IMR-90 (cell line): ENCODE measurements at regions not wholly inside any gene's neighbourhood (a gene's known extent, or its start where the extent isn't known, plus 50 kb on each side); places are given as distances from the start of the nearest gene placed in this dataset.

Source experiments
- ATAC-seq: fragments of 200-7000 bp; cut with Tn5 transposase; 2 replicates; pipeline ENCODE4 v1.9.1; 2020; ENCODE audit warnings: low read depth, mild to moderate bottlenecking, moderate library complexity
- BruUV-seq: library from RNA; stranded (reverse); fragments of 400-500 nt; replicated peaks from 2 replicates; lab custom pipeline; 2021; lab: Mats Ljungman, UMichigan
- CTCF ChIA-PET: fragments of 300-600 bp; formaldehyde crosslinking; extraction: SDS; loops from one replicate; lab custom pipeline; 2021; ENCODE audit warnings: antibody characterized with exemption; lab: Yijun Ruan, JAX
- POLR2A ChIA-PET: fragments of 300-600 bp; sonication (Branson Sonifier 250); formaldehyde crosslinking; loops from one replicate; lab custom pipeline; 2022; ENCODE audit warnings: antibody characterized with exemption; ENCODE audit not compliant: unreplicated experiment; lab: Charles Lee
- DNase-seq: peaks from one replicate; pipeline ENCODE4 v3.0.0; 2013
- H2AFZ ChIP-seq: replicated peaks from 2 replicates; pipeline ENCODE3; 2013; ENCODE audit warnings: low read length, mild to moderate bottlenecking; ENCODE audit not compliant: poor library complexity
- H2AK5ac ChIP-seq: 2 replicates; pipeline ENCODE4 v1.6.1; 2013; ENCODE audit warnings: low read depth, low read length, inconsistent platforms
- H2AK9ac ChIP-seq: replicated peaks from 2 replicates; pipeline ENCODE3; 2013; ENCODE audit warnings: mild to moderate bottlenecking, low read depth, low read length, moderate library complexity; ENCODE audit not compliant: poor library complexity
- H2BK120ac ChIP-seq: 2 replicates; pipeline ENCODE4 v1.6.1; 2013; ENCODE audit warnings: low read depth, low read length, inconsistent platforms
- H2BK15ac ChIP-seq: 3 replicates; pipeline ENCODE4 v1.6.1; 2013; ENCODE audit warnings: low read depth, low read length, inconsistent platforms
- H2BK20ac ChIP-seq: 2 replicates; pipeline ENCODE4 v1.6.1; 2013; ENCODE audit warnings: low read depth, mild to moderate bottlenecking, inconsistent platforms, low read length, moderate library complexity
- H2BK5ac ChIP-seq: 2 replicates; pipeline ENCODE4 v1.6.1; 2013; ENCODE audit warnings: mild to moderate bottlenecking, low read depth, low read length, inconsistent platforms; ENCODE audit not compliant: poor library complexity, severe bottlenecking
- H3K14ac ChIP-seq: replicated peaks from 2 replicates; pipeline ENCODE4 v1.6.1; 2013; ENCODE audit warnings: low read depth, low read length, inconsistent platforms
- H3K18ac ChIP-seq: 2 replicates; pipeline ENCODE4 v1.6.1; 2013; ENCODE audit warnings: low read depth, low read length, control low read depth
- H3K23ac ChIP-seq: 2 replicates; pipeline ENCODE4 v1.6.1; 2013; ENCODE audit warnings: low read depth, low read length, inconsistent platforms
- H3K27ac ChIP-seq: 2 replicates; pipeline ENCODE4 v1.5.1; 2013; ENCODE audit warnings: mild to moderate bottlenecking, control low read depth, low read length; ENCODE audit not compliant: insufficient read depth
- H3K27me3 ChIP-seq: 2 replicates; pipeline ENCODE4 v1.6.1; 2013; ENCODE audit warnings: low read length; ENCODE audit not compliant: control insufficient read depth, insufficient read depth
- H3K36me3 ChIP-seq: 2 replicates; pipeline ENCODE4 v1.6.1; 2013; ENCODE audit warnings: low read length, mixed read lengths; ENCODE audit not compliant: control insufficient read depth, insufficient read depth
- H3K4ac ChIP-seq: 2 replicates; pipeline ENCODE4 v1.6.1; 2013; ENCODE audit warnings: low read depth, low read length, inconsistent platforms
- H3K4me1 ChIP-seq: 2 replicates; pipeline ENCODE4 v1.6.1; 2013; ENCODE audit warnings: low read length, mixed read lengths; ENCODE audit not compliant: control insufficient read depth, insufficient read depth
- H3K4me2 ChIP-seq: 2 replicates; pipeline ENCODE4 v1.6.1; 2013; ENCODE audit warnings: low read depth, mild to moderate bottlenecking, control low read depth, low read length, moderate library complexity
- H3K4me3 ChIP-seq: 2 replicates; pipeline ENCODE4 v1.5.1; 2013; ENCODE audit warnings: low read depth, mild to moderate bottlenecking, control low read depth, low read length, moderate library complexity; ENCODE audit not compliant: insufficient read depth
- H3K56ac ChIP-seq: 2 replicates; pipeline ENCODE4 v1.6.1; 2013; ENCODE audit warnings: low read length, inconsistent platforms; ENCODE audit not compliant: insufficient read depth; ENCODE audit errors: extremely low read depth
- H3K79me1 ChIP-seq, 2 experiments: 2 replicates each; pipeline ENCODE4 v1.6.1; 2013; ENCODE audit warnings: low read length in 2 of 2, inconsistent platforms in 1 of 2, low read depth in 1 of 2
- H3K9ac ChIP-seq: 2 replicates; pipeline ENCODE4 v1.6.1; 2013; ENCODE audit warnings: low read depth, low read length, control low read depth
- H3K9me1 ChIP-seq: 2 replicates; pipeline ENCODE4 v1.6.1; 2013; ENCODE audit warnings: low read length, inconsistent platforms; ENCODE audit not compliant: insufficient read depth
- H3K9me3 ChIP-seq: 2 replicates; pipeline ENCODE4 v1.6.1; 2013; ENCODE audit warnings: low read length; ENCODE audit not compliant: control insufficient read depth, insufficient read depth
- H4K20me1 ChIP-seq: 2 replicates; pipeline ENCODE4 v1.6.1; 2013; ENCODE audit warnings: low read length, inconsistent platforms; ENCODE audit not compliant: insufficient read depth
- H4K5ac ChIP-seq: 2 replicates; pipeline ENCODE4 v1.6.1; 2013; ENCODE audit warnings: mild to moderate bottlenecking, low read depth, low read length, control low read depth
- H4K8ac ChIP-seq, 2 experiments: 2 replicates each; pipeline ENCODE4 v1.6.1; 2013; ENCODE audit warnings: low read depth in 2 of 2, low read length in 2 of 2, control low read depth in 1 of 2, inconsistent platforms in 1 of 2
- H4K91ac ChIP-seq: 2 replicates; pipeline ENCODE4 v1.6.1; 2013; ENCODE audit warnings: low read depth, low read length, inconsistent platforms; ENCODE audit not compliant: insufficient read depth
- BHLHE40 ChIP-seq: fragments of 150-350 bp; IDR thresholded peaks from 2 replicates; pipeline ENCODE4 v1.6.1; 2016; ENCODE audit warnings: mild to moderate bottlenecking, low read depth, low read length
- CTCF ChIP-seq: conservative IDR thresholded peaks from 2 replicates; pipeline ENCODE4 v1.5.1; 2012; ENCODE audit warnings: mild to moderate bottlenecking, low read depth, low read length, improper control_type of control experiment
- RAD21 ChIP-seq: IDR thresholded peaks from 2 replicates; pipeline ENCODE4 v1.6.1; 2012; ENCODE audit warnings: low read length, improper control_type of control experiment
- SMC3 ChIP-seq: fragments of 150-350 bp; IDR thresholded peaks from 2 replicates; pipeline ENCODE4 v1.6.1; 2016; ENCODE audit warnings: low read depth, mild to moderate bottlenecking, antibody characterized with exemption, low read length, moderate library complexity
- USF2 ChIP-seq: fragments of 150-350 bp; IDR thresholded peaks from 2 replicates; pipeline ENCODE4 v1.6.1; 2017; ENCODE audit warnings: mild to moderate bottlenecking, antibody characterized with exemption, low read length, low read depth
- WGBS, 2 experiments: methylation state at CpG; one replicate each; pipeline versions ENCODE4 v1.1.5 to v1.1.7; 2013; ENCODE audit warnings: missing lambda C conversion rate in 2 of 2; ENCODE audit not compliant: insufficient read length in 1 of 2; ENCODE audit errors: extremely low coverage in 2 of 2; 5-methylcytosine and 5-hydroxymethylcytosine counted together
- dilution Hi-C: fragments of 300-500 bp; cut with HindIII; formaldehyde crosslinking; loops from one replicate; pipeline ENCODE4 v1.14.3; 2018; ENCODE audit warnings: low sequenced_read_pairs; ENCODE audit not compliant: unreplicated experiment
- in situ Hi-C: fragments of 300-500 bp; cut with MboI; formaldehyde crosslinking; loops from 3 replicates; pipeline ENCODE4 v1.14.3; 2019; ENCODE audit warnings: low sequenced_read_pairs, inconsistent platforms, mixed read lengths
- intact Hi-C: fragments of 100-400 bp; cut with micrococcal nuclease; formaldehyde crosslinking; loops from 2 replicates; pipeline ENCODE4 v1.10.0; 2022

- Histone ChIP-seq H3K4me2 (no peak overlapping the region), H3K27me3 (no peaks in the 10 kb centered on the region), H2BK5ac (no peak overlapping the region), H3K9me1 (no peaks in the 10 kb centered on the region), H4K91ac (no peak overlapping the region), H2BK120ac (no peak overlapping the region), H3K4me1 (no peaks in the 10 kb centered on the region), H2AK9ac (no peak overlapping the region), H3K79me1 (no peaks in the 10 kb centered on the region), H2BK20ac (no peak overlapping the region), H3K56ac (no peak overlapping the region), H3K27ac (no peak overlapping the region), H4K5ac (no peak overlapping the region), H3K23ac (no peak overlapping the region), H4K20me1 (no peaks in the 10 kb centered on the region), H2AK5ac (no peak overlapping the region), H3K14ac (no peak overlapping the region), H4K8ac (no peak overlapping the region), H3K36me3 (no peaks in the 10 kb centered on the region), H3K9ac (no peak overlapping the region), H2AFZ (no peak overlapping the region), H3K18ac (no peak overlapping the region), H2BK15ac (no peak overlapping the region), H3K4me3 (no peak overlapping the region), H3K4ac (no peak overlapping the region), H3K9me3 (no peaks in the 10 kb centered on the region)
- CTCF ChIA-PET = no interaction called here
- WGBS, 2 experiments = 58% methylated on average over 3 of the region's 19 CpGs; no CpG with 5 or more reads in 1 of the 2 experiments
- in situ Hi-C loops (loop anchor here (25.0 kb wide), 1 partner anchor 1003 kb away; no protein-coding TSS in a partner anchor), intact Hi-C loops (loop anchor here (1.0 kb wide), 1 partner anchor 350 kb away; no protein-coding TSS in a partner anchor), dilution Hi-C loops (no loop called here)
- peak; percentile 99 for ATAC-seq
- peak; percentile 47 for DNase-seq
- POLR2A ChIA-PET = no interaction called here
- BruUV-seq = no TSS peak
- TF ChIP-seq CTCF = peak; percentile 68
- no peak for TF ChIP-seq BHLHE40
- TF ChIP-seq RAD21 = peak; percentile 37; the same call in 1 of the 2 replicates
- peak; percentile 25; the same call in 1 of the 2 replicates for TF ChIP-seq SMC3
- peak; percentile 37; the same call in 1 of the 2 replicates for TF ChIP-seq USF2
These were observed 250.4 kb downstream of the FOXA2 start for GRCh38 chr20:22333885-22334545.
